Coronary artery (tissue), 2 donors: ENCODE measurements at regions not wholly inside any gene's neighbourhood (a gene's known extent, or its start where the extent isn't known, plus 50 kb on each side); places are given as distances from the start of the nearest gene placed in this dataset.

Experiments used
- DNase-seq: peaks from one replicate; pipeline ENCODE4 v3.0.0-alpha.2; 2017; ENCODE audit warnings: low spot score
- H3K27ac ChIP-seq, 2 donors: fragments of 200-600 bp; sonication (generic); one replicate each; pipeline ENCODE4 v1.5.1; 2016 to 2019
- H3K4me3 ChIP-seq: fragments of 200-600 bp; sonication (generic); 2 replicates; pipeline ENCODE4 v1.5.1; 2016; ENCODE audit warnings: mild to moderate bottlenecking, moderate library complexity
- TF ChIP-seq, protein P1 (sequence below): fragments of 200-600 bp; sonication (generic); IDR thresholded peaks from one replicate; pipeline ENCODE4 v1.5.1; 2019; ENCODE audit warnings: antibody characterized with exemption

DNA sequence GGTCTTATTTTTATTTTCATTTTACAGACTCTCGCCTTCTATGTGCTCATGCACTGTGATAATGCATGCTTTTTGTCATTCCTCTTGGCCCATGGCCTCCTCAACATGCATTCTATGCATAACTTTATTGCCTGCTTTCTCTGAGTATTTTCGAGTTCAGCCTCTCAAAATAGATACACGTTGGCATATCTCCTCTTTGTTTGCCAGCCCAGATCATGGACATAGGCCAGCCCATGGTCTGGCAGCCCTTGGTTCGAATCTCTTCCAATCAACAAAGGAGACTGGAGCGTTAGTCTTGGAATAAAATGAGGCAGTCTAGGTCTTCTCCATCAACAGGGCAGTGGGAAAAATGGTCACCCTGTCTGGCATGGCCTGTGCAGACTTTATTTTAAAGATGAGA lies 279.5 kb upstream of the ADAMTS16 start:
- DNase-seq = no peak
- no peak overlapping the region for H3K4me3 ChIP-seq
- H3K27ac ChIP-seq = no peak overlapping the region
- TF ChIP-seq, protein P1, sequence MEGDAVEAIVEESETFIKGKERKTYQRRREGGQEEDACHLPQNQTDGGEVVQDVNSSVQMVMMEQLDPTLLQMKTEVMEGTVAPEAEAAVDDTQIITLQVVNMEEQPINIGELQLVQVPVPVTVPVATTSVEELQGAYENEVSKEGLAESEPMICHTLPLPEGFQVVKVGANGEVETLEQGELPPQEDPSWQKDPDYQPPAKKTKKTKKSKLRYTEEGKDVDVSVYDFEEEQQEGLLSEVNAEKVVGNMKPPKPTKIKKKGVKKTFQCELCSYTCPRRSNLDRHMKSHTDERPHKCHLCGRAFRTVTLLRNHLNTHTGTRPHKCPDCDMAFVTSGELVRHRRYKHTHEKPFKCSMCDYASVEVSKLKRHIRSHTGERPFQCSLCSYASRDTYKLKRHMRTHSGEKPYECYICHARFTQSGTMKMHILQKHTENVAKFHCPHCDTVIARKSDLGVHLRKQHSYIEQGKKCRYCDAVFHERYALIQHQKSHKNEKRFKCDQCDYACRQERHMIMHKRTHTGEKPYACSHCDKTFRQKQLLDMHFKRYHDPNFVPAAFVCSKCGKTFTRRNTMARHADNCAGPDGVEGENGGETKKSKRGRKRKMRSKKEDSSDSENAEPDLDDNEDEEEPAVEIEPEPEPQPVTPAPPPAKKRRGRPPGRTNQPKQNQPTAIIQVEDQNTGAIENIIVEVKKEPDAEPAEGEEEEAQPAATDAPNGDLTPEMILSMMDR = no peak

- Histone ChIP-seq H3K27ac (no peak overlapping the region), H3K4me3 (no peak overlapping the region)
- no peak for DNase-seq
- TF ChIP-seq, protein P1 = no peak
Measured at GRCh38 chr5:4862500-4862899, 277.6 kb upstream of the ADAMTS16 start.

DNA sequence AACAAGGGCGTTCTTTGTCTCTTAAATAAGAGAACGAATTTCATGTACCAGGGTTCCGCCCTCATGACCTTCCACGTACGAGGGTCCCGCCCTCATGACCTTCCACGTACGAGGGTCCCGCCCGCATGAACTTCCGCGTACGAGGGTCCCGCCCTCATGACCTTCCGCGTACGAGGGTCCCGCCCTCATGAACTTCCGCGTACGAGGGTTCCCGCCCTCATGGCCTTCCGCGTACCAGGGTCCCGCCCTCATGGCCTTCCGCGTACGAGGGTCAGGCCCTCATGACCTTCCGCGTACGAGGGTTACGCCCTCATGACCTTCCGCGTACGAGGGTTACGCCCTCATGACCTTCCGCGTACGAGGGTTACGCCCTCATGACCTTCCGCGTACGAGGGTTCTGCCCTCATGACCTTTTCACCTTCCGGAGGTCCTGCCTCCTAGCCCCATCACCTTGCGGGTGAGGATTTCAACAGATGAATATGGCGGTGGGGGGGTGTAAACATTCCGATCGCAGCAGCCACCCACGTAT lies 273.9 kb upstream of the ADAMTS16 start:
- DNase-seq = no peak
- no peak overlapping the region for H3K4me3 ChIP-seq
- H3K27ac ChIP-seq = no peak overlapping the region
- TF ChIP-seq, protein P1 = no peak

- TF ChIP-seq, protein P1 = no peak
- Histone ChIP-seq H3K27ac (no peak overlapping the region), H3K4me3 (no peak overlapping the region)
- DNase-seq = no peak
Measured at GRCh38 chr5:4866817-4867216, 273.3 kb upstream of the ADAMTS16 start.

DNA sequence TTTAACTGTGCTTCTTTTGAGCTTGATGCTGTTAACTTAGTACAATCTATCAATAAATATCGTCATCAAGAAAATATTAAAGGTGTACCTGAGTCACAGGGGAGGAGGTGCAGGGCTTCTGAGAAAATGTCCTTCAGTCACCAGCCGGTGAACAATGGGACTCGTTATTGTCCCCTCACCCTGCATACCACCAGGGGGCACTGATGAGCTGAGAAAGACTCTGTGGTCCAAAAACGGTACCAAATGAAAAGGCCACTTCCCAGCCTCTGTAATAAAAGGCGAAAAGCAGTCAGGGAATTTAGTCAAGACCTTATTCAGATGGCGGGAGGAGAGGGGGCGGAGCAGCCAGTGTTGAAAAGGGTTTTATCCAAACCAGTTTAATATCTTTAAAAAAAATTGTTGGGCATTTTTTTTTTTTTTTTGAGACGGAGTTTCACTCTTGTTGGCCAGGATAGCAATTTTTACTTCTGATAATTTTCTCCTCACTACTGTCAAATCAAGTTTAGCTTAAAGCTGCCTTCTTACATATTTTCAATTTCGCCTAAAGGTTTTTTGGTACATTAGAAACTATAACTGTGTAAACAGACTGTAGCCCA lies 271.9 kb upstream of the ADAMTS16 start:
- TF ChIP-seq, protein P1 = peak; percentile 51
- H3K4me3 ChIP-seq = no peak overlapping the region
- no peak overlapping the region for H3K27ac ChIP-seq
- DNase-seq = no peak

- Histone ChIP-seq H3K27ac (no peak overlapping the region), H3K4me3 (no peak overlapping the region)
- no peak for DNase-seq
- TF ChIP-seq, protein P1 = no peak
Measured at GRCh38 chr5:4873652-4874051, 266.5 kb upstream of the ADAMTS16 start.

GRCh38 chr5:4874097-4874496 lies 266.0 kb upstream of the ADAMTS16 start:
- Histone ChIP-seq H3K4me3 (no peak overlapping the region), H3K27ac (no peak overlapping the region)
- DNase-seq = no peak
- TF ChIP-seq, protein P1 = no peak
